PC-3 (cell line): ENCODE measurements at regions not wholly inside any gene's neighbourhood (a gene's known extent, or its start where the extent isn't known, plus 50 kb on each side); places are given as distances from the start of the nearest gene placed in this dataset.
A peak's percentile ranks its signal among the peaks of the same experiment; 100 is the strongest.
"Not testable (repeated sequence)": the region's sequence is repeated elsewhere in the genome, so short reads cannot be mapped to it uniquely, and the experiment has no call there.

Experiments used
- ATAC-seq: fragments of 200-7000 bp; cut with Tn5 transposase; 2 replicates; pipeline ENCODE4 v1.9.1; 2020; ENCODE audit warnings: mild to moderate bottlenecking, moderate library complexity
- BruUV-seq: library from RNA; stranded (reverse); fragments of 400-500 nt; replicated peaks from 2 replicates; lab custom pipeline; 2021; lab: Mats Ljungman, UMichigan
- CTCF ChIA-PET: fragments of 300-600 bp; sonication (Branson Sonifier 250); formaldehyde crosslinking; loops from one replicate; lab custom pipeline; 2022; ENCODE audit warnings: antibody characterized with exemption; lab: Charles Lee
- POLR2A ChIA-PET: fragments of 300-600 bp; sonication (Branson Sonifier 250); formaldehyde crosslinking; loops from one replicate; lab custom pipeline; 2022; ENCODE audit warnings: antibody characterized with exemption; ENCODE audit not compliant: unreplicated experiment; lab: Charles Lee
- DNase-seq: peaks from one replicate; pipeline ENCODE4 v3.0.0-alpha.2; 2015
- H2AFZ ChIP-seq: fragments of 300-600 bp; sonication (generic); 2 replicates; pipeline ENCODE4 v1.6.0; 2016; ENCODE audit warnings: antibody characterized with exemption, low read length
- H3F3A ChIP-seq: fragments of 300-600 bp; sonication (generic); one replicate; pipeline ENCODE4 v1.6.0; 2017; ENCODE audit warnings: antibody characterized with exemption, low read length, control low read depth, mild to moderate bottlenecking; ENCODE audit not compliant: unreplicated experiment
- H3K27ac ChIP-seq: fragments of 300-600 bp; sonication (generic); 2 replicates; pipeline ENCODE4 v1.5.1; 2016; ENCODE audit warnings: mild to moderate bottlenecking, low read length
- H3K27me3 ChIP-seq: fragments of 300-600 bp; sonication (generic); 2 replicates; pipeline ENCODE4 v1.6.1; 2016; ENCODE audit warnings: low read length, mixed read lengths
- H3K36me3 ChIP-seq: fragments of 300-600 bp; sonication (generic); 2 replicates; pipeline ENCODE4 v1.6.1; 2016; ENCODE audit warnings: low read depth, mixed run types, low read length, mixed read lengths
- H3K4me1 ChIP-seq: fragments of 300-600 bp; sonication (generic); 2 replicates; pipeline ENCODE4 v1.5.1; 2016; ENCODE audit warnings: low read length; ENCODE audit not compliant: insufficient read depth
- H3K4me2 ChIP-seq: fragments of 300-600 bp; sonication (generic); 2 replicates; pipeline ENCODE4 v1.6.0; 2016; ENCODE audit warnings: low read length
- H3K4me3 ChIP-seq: fragments of 300-600 bp; sonication (generic); 2 replicates; pipeline ENCODE4 v1.5.1; 2016; ENCODE audit warnings: mild to moderate bottlenecking, low read length, mixed read lengths
- H3K79me2 ChIP-seq: fragments of 300-600 bp; sonication (generic); 2 replicates; pipeline ENCODE4 v1.6.1; 2017; ENCODE audit warnings: low read length, mixed read lengths
- H3K9ac ChIP-seq: fragments of 300-600 bp; sonication (generic); 2 replicates; pipeline ENCODE4 v1.6.0; 2016; ENCODE audit warnings: mild to moderate bottlenecking, low read length
- H3K9me2 ChIP-seq: fragments of 300-600 bp; sonication (generic); replicated peaks from 2 replicates; pipeline ENCODE4 v1.6.1; 2016; ENCODE audit warnings: mixed run types, low read length, mixed read lengths
- H3K9me3 ChIP-seq: fragments of 300-600 bp; sonication (generic); 2 replicates; pipeline ENCODE4 v1.6.1; 2016; ENCODE audit warnings: low read length, mixed read lengths
- H4K20me1 ChIP-seq: fragments of 300-600 bp; sonication (generic); 2 replicates; pipeline ENCODE4 v1.6.1; 2016; ENCODE audit warnings: low read length, mixed read lengths
- CTCF ChIP-seq: fragments of 300-600 bp; sonication (generic); conservative IDR thresholded peaks from 2 replicates; pipeline ENCODE4 v1.5.1; 2017; ENCODE audit warnings: antibody characterized with exemption, low read depth, mild to moderate bottlenecking, low read length
- intact Hi-C: fragments of 100-400 bp; cut with micrococcal nuclease; formaldehyde crosslinking; loops from 2 replicates; pipeline ENCODE4 v1.9.0; 2023

DNA sequence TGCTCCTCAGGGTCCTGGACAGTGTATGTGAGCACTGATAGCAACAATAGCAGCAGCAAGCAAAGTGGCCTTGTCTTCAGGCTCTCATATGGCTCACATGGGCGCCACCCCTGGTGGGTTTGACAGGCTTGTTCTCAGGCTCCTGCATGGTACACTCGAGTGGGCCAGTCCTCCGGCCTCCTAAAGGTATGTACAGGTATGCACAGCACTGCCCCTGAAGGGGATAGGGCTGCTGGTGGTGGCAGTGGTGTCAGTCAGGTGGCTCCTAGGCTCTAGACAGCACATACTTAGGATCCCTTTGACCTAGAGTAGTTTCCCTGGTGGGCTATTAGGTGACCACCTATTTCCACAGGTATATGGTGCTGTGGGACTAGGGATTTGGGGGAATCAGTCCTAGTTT, 79.8 kb downstream of the LGALS9B start:
- H3K79me2 ChIP-seq, H3K9me2 ChIP-seq, BruUV-seq, H3K9ac ChIP-seq, H3K4me1 ChIP-seq, H3K4me3 ChIP-seq, CTCF ChIA-PET, H3F3A ChIP-seq, H3K27ac ChIP-seq, DNase-seq, ATAC-seq, intact Hi-C loops, H3K27me3 ChIP-seq, H3K9me3 ChIP-seq, POLR2A ChIA-PET, H3K4me2 ChIP-seq, H4K20me1 ChIP-seq, H3K36me3 ChIP-seq, H2AFZ ChIP-seq: not testable (repeated sequence)

GRCh38 chr17:20381358-20382300, 85.7 kb downstream of the LGALS9B start:
- H3K27me3 ChIP-seq, H3K79me2 ChIP-seq, H4K20me1 ChIP-seq, H3K36me3 ChIP-seq, BruUV-seq, intact Hi-C loops, H3K4me3 ChIP-seq, H3K9me2 ChIP-seq, H3K9ac ChIP-seq, H3F3A ChIP-seq, H3K9me3 ChIP-seq, CTCF ChIA-PET, H2AFZ ChIP-seq, H3K27ac ChIP-seq, POLR2A ChIA-PET, H3K4me1 ChIP-seq, H3K4me2 ChIP-seq: not testable (repeated sequence)
- peak; percentile 54 for TF ChIP-seq CTCF
- ATAC-seq (peak; percentile 75), DNase-seq (peak; percentile 70)

DNA sequence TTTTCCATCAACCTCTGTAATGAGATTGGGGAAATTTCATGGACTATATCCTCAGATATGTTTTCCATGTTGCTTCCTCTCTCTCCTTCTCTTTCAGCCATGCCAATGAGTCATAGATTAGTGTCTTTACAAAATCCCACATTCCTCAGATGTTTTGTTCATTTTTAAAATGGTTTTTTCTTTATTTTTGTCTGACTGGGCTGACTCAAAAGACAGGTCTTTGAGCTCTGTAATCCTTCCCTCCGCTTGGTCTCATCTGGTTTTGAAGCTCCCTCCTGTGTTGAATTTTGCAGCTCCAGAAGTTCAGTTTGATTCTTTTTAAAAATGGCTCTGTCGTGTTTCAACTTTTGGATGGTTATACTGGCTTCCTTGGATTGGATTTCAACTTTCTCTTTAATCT, 86.7 kb downstream of the LGALS9B start:
- DNase-seq, H2AFZ ChIP-seq, H3K9ac ChIP-seq, H3F3A ChIP-seq, BruUV-seq, CTCF ChIA-PET, ATAC-seq, H3K4me1 ChIP-seq, H3K27me3 ChIP-seq, H3K79me2 ChIP-seq, H3K4me3 ChIP-seq, intact Hi-C loops, H4K20me1 ChIP-seq, POLR2A ChIA-PET, H3K36me3 ChIP-seq, H3K27ac ChIP-seq, H3K9me2 ChIP-seq, H3K9me3 ChIP-seq, H3K4me2 ChIP-seq: not testable (repeated sequence)

- H3K9me3 ChIP-seq, POLR2A ChIA-PET, H3K4me1 ChIP-seq, H4K20me1 ChIP-seq, BruUV-seq, H2AFZ ChIP-seq, H3K79me2 ChIP-seq, DNase-seq, H3K9me2 ChIP-seq, ATAC-seq, H3K4me3 ChIP-seq, H3F3A ChIP-seq, H3K27ac ChIP-seq, intact Hi-C loops, H3K36me3 ChIP-seq, H3K9ac ChIP-seq, H3K4me2 ChIP-seq, CTCF ChIA-PET, H3K27me3 ChIP-seq: not testable (repeated sequence)
Measured at GRCh38 chr17:20379251-20379650, 88.1 kb downstream of the LGALS9B start.

- BruUV-seq, H3K9me3 ChIP-seq, ATAC-seq, H3K4me2 ChIP-seq, DNase-seq, H4K20me1 ChIP-seq, intact Hi-C loops, H3K4me3 ChIP-seq, POLR2A ChIA-PET, CTCF ChIA-PET, H2AFZ ChIP-seq, H3K9ac ChIP-seq, H3K27ac ChIP-seq, H3K9me2 ChIP-seq, H3K27me3 ChIP-seq, H3K4me1 ChIP-seq, H3K79me2 ChIP-seq, H3K36me3 ChIP-seq, H3F3A ChIP-seq: not testable (repeated sequence)
Measured at GRCh38 chr17:20376642-20377041, 90.7 kb downstream of the LGALS9B start.

- POLR2A ChIA-PET, H3K4me2 ChIP-seq, H3F3A ChIP-seq, H3K27ac ChIP-seq, CTCF ChIA-PET, intact Hi-C loops, H3K79me2 ChIP-seq, BruUV-seq, ATAC-seq, DNase-seq, H3K4me1 ChIP-seq, H2AFZ ChIP-seq, H3K4me3 ChIP-seq, H4K20me1 ChIP-seq, H3K27me3 ChIP-seq, H3K9me2 ChIP-seq, H3K9me3 ChIP-seq, H3K36me3 ChIP-seq, H3K9ac ChIP-seq: not testable (repeated sequence)
Measured at GRCh38 chr17:20375745-20376144, 91.6 kb downstream of the LGALS9B start.
